ENCODE measurements at regions not wholly inside any gene's neighbourhood (a gene's known extent, or its start where the extent isn't known, plus 50 kb on each side); places are given as distances from the start of the nearest gene placed in this dataset.

GRCh38 chrX:16005917-16006316 is 117.4 kb upstream of the GRPR start:
- no peaks in the 10 kb centered on the region for H3K27me3 ChIP-seq
- no peaks in the 10 kb centered on the region for H3K9me3 ChIP-seq
- WGBS, 2 donors: 64 to 81% methylated on average over 2 of the region's 2 CpGs
- no peak overlapping the region for H3K27ac ChIP-seq
- no peak for DNase-seq
- H3K4me3 ChIP-seq (replicated peaks in 1 of 3): no peak overlapping the region
- H3K4me1 ChIP-seq: no peaks in the 10 kb centered on the region
- no peaks in the 10 kb centered on the region for H3K36me3 ChIP-seq
- intact Hi-C loops (cut with DNase I): no loop called here
- no peak for TF ChIP-seq CTCF (IDR thresholded peaks at IDR 0.05)
- no peak for TF ChIP-seq POLR2A (IDR thresholded peaks at IDR 0.05)

- Histone ChIP-seq H3K9me3 (no peaks in the 10 kb centered on the region), H3K36me3 (no peaks in the 10 kb centered on the region), H3K27ac (no peak overlapping the region), H3K4me1 (no peaks in the 10 kb centered on the region), H3K4me3 (replicated peaks in 1 of 3) (no peak overlapping the region), H3K27me3 (no peaks in the 10 kb centered on the region)
- no peak for DNase-seq
- WGBS, 2 donors: 67 to 69% methylated on average over 1 of the region's 1 CpG
- intact Hi-C loops (cut with DNase I): no loop called here
- TF ChIP-seq POLR2A (IDR thresholded peaks at IDR 0.05): no peak
Measured at GRCh38 chrX:16002185-16002584, 121.2 kb upstream of the GRPR start.

GRCh38 chrX:15998350-15998749 is 125.0 kb upstream of the GRPR start:
- Histone ChIP-seq H3K27ac (no peak overlapping the region), H3K27me3 (no peaks in the 10 kb centered on the region), H3K36me3 (no peaks in the 10 kb centered on the region), H3K4me3 (replicated peaks in 1 of 3) (no peak overlapping the region), H3K4me1 (no peaks in the 10 kb centered on the region), H3K9me3 (no peaks in the 10 kb centered on the region)
- intact Hi-C loops (cut with DNase I): no loop called here
- 47 to 72% methylated on average over 2 of the region's 2 CpGs for WGBS, 2 donors
- DNase-seq: no peak
- TF ChIP-seq POLR2A (IDR thresholded peaks at IDR 0.05): no peak
- TF ChIP-seq CTCF (IDR thresholded peaks at IDR 0.05): no peak

- intact Hi-C loops (cut with DNase I): no loop called here
- H3K9me3 ChIP-seq: no peaks in the 10 kb centered on the region
- WGBS, 2 donors: 39 to 59% methylated on average over 4 of the region's 4 CpGs
- no peaks in the 10 kb centered on the region for H3K4me1 ChIP-seq
- DNase-seq: no peak
- H3K36me3 ChIP-seq: no peaks in the 10 kb centered on the region
- no peak overlapping the region for H3K27ac ChIP-seq
- H3K4me3 ChIP-seq (replicated peaks in 1 of 3): no peak overlapping the region
- TF ChIP-seq CTCF (IDR thresholded peaks at IDR 0.05): no peak
- no peak for TF ChIP-seq POLR2A (IDR thresholded peaks at IDR 0.05)
- no peaks in the 10 kb centered on the region for H3K27me3 ChIP-seq
Measured at GRCh38 chrX:15989716-15990115, 133.6 kb upstream of the GRPR start.

- Histone ChIP-seq H3K36me3 (no peaks in the 10 kb centered on the region), H3K4me3 (replicated peaks in 1 of 3) (no peak overlapping the region), H3K4me1 (no peaks in the 10 kb centered on the region), H3K9me3 (no peaks in the 10 kb centered on the region), H3K27ac (no peak overlapping the region), H3K27me3 (no peaks in the 10 kb centered on the region)
- intact Hi-C loops (cut with DNase I): no loop called here
- 61 to 74% methylated on average over 5 of the region's 5 CpGs for WGBS, 2 donors
- TF ChIP-seq POLR2A (IDR thresholded peaks at IDR 0.05): no peak
- TF ChIP-seq CTCF (IDR thresholded peaks at IDR 0.05): no peak
- no peak for DNase-seq
Measured at GRCh38 chrX:15988661-15989603, 134.3 kb upstream of the AP1S2 start.

Data from thyroid gland (tissue), 4 donors.